HL-60 (cell line): ENCODE measurements at regions not wholly inside any gene's neighbourhood (a gene's known extent, or its start where the extent isn't known, plus 50 kb on each side); places are given as distances from the start of the nearest gene placed in this dataset.

Experiments used
- DNase-seq, 2 experiments: peaks; one replicate each; pipeline ENCODE4 v3.0.0-alpha.2; 2010 to 2020; ENCODE audit warnings: low read depth in 1 of 2, low spot score in 1 of 2
- H3K27ac ChIP-seq: fragments of 250-450 bp; sonication (Bioruptor Pico); replicated peaks from 2 replicates; pipeline ENCODE4 v1.5.1; 2020; ENCODE audit warnings: mild to moderate bottlenecking, moderate library complexity
- H3K27me3 ChIP-seq: fragments of 250-450 bp; sonication (Bioruptor Pico); 2 replicates; pipeline ENCODE4 v1.5.1; 2021; ENCODE audit warnings: mild to moderate bottlenecking, moderate library complexity; ENCODE audit not compliant: insufficient read depth, poor library complexity, severe bottlenecking
- H3K4me3 ChIP-seq: replicated peaks from 2 replicates; pipeline ENCODE4 v1.5.1; 2011; ENCODE audit warnings: mild to moderate bottlenecking, control low read depth, low read length; ENCODE audit not compliant: insufficient read depth
- CTCF ChIP-seq: IDR thresholded peaks from one replicate; pipeline ENCODE4 v1.5.1; 2011; ENCODE audit warnings: low read length, control low read depth, inconsistent platforms; ENCODE audit not compliant: insufficient read depth
- GABPA ChIP-seq: IDR thresholded peaks from 2 replicates; pipeline ENCODE4 v1.6.1; 2012; ENCODE audit warnings: low read depth
- POLR2AphosphoS5 ChIP-seq: IDR thresholded peaks from 2 replicates; pipeline ENCODE4 v1.6.1; 2012; ENCODE audit warnings: low read depth
- REST ChIP-seq: IDR thresholded peaks from 2 replicates; pipeline ENCODE4 v1.6.1; 2012; ENCODE audit warnings: low read depth; ENCODE audit not compliant: insufficient replicate concordance
- SPI1 ChIP-seq: IDR thresholded peaks from 2 replicates; pipeline ENCODE4 v1.6.1; 2012; ENCODE audit warnings: low read depth, mild to moderate bottlenecking, borderline replicate concordance

GRCh38 chr12:105426766-105427165 lies 96.3 kb downstream of the C12orf75 start:
- Histone ChIP-seq H3K4me3 (no peak overlapping the region), H3K27me3 (no peaks in the 10 kb centered on the region), H3K27ac (no peak overlapping the region)
- no peak for TF ChIP-seq POLR2AphosphoS5
- TF ChIP-seq GABPA: no peak
- no peak for TF ChIP-seq SPI1
- DNase-seq: no peak

GRCh38 chr12:105427883-105428282 lies 97.4 kb downstream of the C12orf75 start:
- Histone ChIP-seq H3K4me3 (no peak overlapping the region), H3K27me3 (no peaks in the 10 kb centered on the region), H3K27ac (no peak overlapping the region)
- DNase-seq: no peak
- TF ChIP-seq GABPA (no peak), SPI1 (no peak), CTCF (no peak), REST (no peak), POLR2AphosphoS5 (no peak)

- Histone ChIP-seq H3K4me3 (no peak overlapping the region), H3K27ac (no peak overlapping the region), H3K27me3 (no peaks in the 10 kb centered on the region)
- TF ChIP-seq GABPA: no peak
- TF ChIP-seq REST: no peak
- no peak for TF ChIP-seq CTCF
- no peak for TF ChIP-seq SPI1
- TF ChIP-seq POLR2AphosphoS5: no peak
- no peak for DNase-seq
Observed at GRCh38 chr12:105428793-105429395, 98.4 kb downstream of the C12orf75 start.

- no peak overlapping the region for H3K4me3 ChIP-seq
- no peak for DNase-seq
- no peaks in the 10 kb centered on the region for H3K27me3 ChIP-seq
- TF ChIP-seq REST: no peak
- TF ChIP-seq CTCF: no peak
- no peak for TF ChIP-seq GABPA
- TF ChIP-seq POLR2AphosphoS5: no peak
- no peak overlapping the region for H3K27ac ChIP-seq
Observed at GRCh38 chr12:105429511-105429910, 99.0 kb downstream of the C12orf75 start.
